ENCODE measurements at regions not wholly inside any gene's neighbourhood (a gene's known extent, or its start where the extent isn't known, plus 50 kb on each side); places are given as distances from the start of the nearest gene placed in this dataset.

DNA sequence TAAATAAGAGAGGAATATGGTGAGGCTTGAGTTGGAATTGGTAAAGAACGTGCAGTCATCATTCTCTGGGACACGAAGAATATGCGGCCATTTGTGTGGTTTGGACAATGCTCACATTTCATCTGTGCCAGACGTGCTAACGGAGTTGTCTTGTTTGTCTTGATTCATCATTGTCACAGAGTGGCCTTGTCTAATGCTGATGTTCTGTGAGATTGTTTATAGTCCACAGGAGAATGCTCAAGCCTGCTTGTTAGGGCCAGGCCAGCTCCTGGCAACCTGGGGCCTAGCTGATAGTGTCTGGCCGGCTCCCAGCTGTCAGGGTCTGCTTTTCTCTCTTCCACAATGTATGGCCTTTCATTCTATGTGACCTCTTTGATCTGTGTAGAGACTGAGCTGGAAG, 384.7 kb downstream of the EDEM1 start:
- DNase-seq (ENCODE audit: low read depth in 1 of 2, low spot score in 1 of 2) = no peak
- 34% methylated on average over 6 of the region's 6 CpGs for WGBS (ENCODE audit: missing lambda C conversion rate)
- CTCF ChIA-PET = no interaction called here

DNA sequence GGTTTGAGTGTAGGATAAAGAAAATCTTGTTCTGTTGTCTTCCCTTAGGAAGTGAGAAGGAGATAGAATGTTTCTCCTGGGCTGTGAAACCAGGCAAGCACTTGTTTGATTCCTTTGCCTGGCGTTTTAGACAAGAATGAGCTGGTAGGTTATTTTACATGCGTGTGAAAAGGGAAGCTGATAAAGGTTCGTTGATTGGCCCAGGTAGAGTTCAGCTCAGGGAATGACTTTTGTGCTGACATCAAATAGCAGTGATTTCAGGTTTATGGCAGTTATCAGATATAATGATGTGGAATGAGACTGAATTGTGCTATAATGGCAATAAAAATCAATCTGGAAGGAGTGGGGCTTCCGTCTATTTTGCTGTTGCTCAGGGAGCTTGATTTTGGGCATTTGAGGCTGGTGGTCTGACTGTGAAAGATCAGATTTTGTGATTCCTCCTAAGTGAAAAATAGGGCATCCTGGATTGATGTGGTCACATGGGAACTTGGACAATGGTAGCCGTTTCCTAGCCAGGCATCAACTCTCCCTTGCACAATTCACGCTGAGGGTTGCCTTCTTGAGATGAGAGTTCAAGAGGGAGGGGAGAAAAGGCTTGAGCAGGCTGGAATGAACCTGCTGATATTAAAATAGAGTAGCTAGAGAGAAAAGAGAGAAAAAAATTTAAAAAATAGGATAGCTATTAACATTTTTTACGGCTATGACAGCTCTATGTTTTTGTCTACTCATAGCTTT, 388.9 kb downstream of the EDEM1 start:
- ChIA-PET POLR2A (no interaction called here), CTCF (no interaction called here)
- TF ChIP-seq RARB (CRISPR knock-in tag; IDR thresholded peaks at IDR 0.05) (no peak), CHD2 (IDR thresholded peaks at IDR 0.05; ENCODE audit: low read length, partially characterized antibody) (no peak), SMC3 (IDR thresholded peaks at IDR 0.05) (no peak), ZFP36 (IDR thresholded peaks at IDR 0.05; ENCODE audit: borderline replicate concordance, partially characterized antibody) (no peak), RNF2 (IDR thresholded peaks at IDR 0.05; ENCODE audit: borderline replicate concordance, low read depth) (no peak), MYC (IDR thresholded peaks at IDR 0.05; ENCODE audit: borderline replicate concordance, low read length) (no peak)
- TF ChIP-seq, protein P1, sequence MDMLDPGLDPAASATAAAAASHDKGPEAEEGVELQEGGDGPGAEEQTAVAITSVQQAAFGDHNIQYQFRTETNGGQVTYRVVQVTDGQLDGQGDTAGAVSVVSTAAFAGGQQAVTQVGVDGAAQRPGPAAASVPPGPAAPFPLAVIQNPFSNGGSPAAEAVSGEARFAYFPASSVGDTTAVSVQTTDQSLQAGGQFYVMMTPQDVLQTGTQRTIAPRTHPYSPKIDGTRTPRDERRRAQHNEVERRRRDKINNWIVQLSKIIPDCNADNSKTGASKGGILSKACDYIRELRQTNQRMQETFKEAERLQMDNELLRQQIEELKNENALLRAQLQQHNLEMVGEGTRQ (IDR thresholded peaks at IDR 0.05) = no peak
- H3K9me3 ChIP-seq = no peaks in the 10 kb centered on the region
- H3K4me2 ChIP-seq = no peak overlapping the region
- no peaks in the 10 kb centered on the region for H3K4me1 ChIP-seq
- H3K4me3 ChIP-seq = no peak overlapping the region
- ATAC-seq (no peak), DNase-seq (ENCODE audit: low read depth in 1 of 2, low spot score in 1 of 2) (no peak), FAIRE-seq (no peak)
- 12% methylated on average over 7 of the region's 7 CpGs for WGBS (ENCODE audit: missing lambda C conversion rate)
- H3K27ac ChIP-seq = no peak overlapping the region

More for the DNA sequence above, 384.7 kb downstream of the EDEM1 start:
- Histone ChIP-seq H3K27ac (no peak overlapping the region), H3K4me3 (no peak overlapping the region), H3K4me2 (no peak overlapping the region), H3K9me3 (no peaks in the 10 kb centered on the region), H3K4me1 (no peaks in the 10 kb centered on the region)
- POLR2A ChIA-PET = no interaction called here
- ATAC-seq (no peak), FAIRE-seq (no peak)
- TF ChIP-seq EP300 (IDR thresholded peaks at IDR 0.05) = no peak
- no peak for TF ChIP-seq KDM1A (IDR thresholded peaks at IDR 0.05; ENCODE audit: low read depth)
- TF ChIP-seq HDAC2 (IDR thresholded peaks at IDR 0.05) = no peak
- TF ChIP-seq, protein P2, sequence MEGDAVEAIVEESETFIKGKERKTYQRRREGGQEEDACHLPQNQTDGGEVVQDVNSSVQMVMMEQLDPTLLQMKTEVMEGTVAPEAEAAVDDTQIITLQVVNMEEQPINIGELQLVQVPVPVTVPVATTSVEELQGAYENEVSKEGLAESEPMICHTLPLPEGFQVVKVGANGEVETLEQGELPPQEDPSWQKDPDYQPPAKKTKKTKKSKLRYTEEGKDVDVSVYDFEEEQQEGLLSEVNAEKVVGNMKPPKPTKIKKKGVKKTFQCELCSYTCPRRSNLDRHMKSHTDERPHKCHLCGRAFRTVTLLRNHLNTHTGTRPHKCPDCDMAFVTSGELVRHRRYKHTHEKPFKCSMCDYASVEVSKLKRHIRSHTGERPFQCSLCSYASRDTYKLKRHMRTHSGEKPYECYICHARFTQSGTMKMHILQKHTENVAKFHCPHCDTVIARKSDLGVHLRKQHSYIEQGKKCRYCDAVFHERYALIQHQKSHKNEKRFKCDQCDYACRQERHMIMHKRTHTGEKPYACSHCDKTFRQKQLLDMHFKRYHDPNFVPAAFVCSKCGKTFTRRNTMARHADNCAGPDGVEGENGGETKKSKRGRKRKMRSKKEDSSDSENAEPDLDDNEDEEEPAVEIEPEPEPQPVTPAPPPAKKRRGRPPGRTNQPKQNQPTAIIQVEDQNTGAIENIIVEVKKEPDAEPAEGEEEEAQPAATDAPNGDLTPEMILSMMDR (IDR thresholded peaks at IDR 0.05) = no peak
- no peak for TF ChIP-seq ESRRA (IDR thresholded peaks at IDR 0.05; ENCODE audit: borderline replicate concordance, low read length)
- no peak for TF ChIP-seq ZC3H11A (IDR thresholded peaks at IDR 0.05)
- no peak for TF ChIP-seq GATA3 (IDR thresholded peaks at IDR 0.05; ENCODE audit: borderline replicate concordance)
- TF ChIP-seq POLR2A (IDR thresholded peaks at IDR 0.05; ENCODE audit: low read length) = no peak
- no peak for TF ChIP-seq HOXA7 (CRISPR knock-in tag; IDR thresholded peaks at IDR 0.05)
- TF ChIP-seq JUN (IDR thresholded peaks at IDR 0.05) = no peak
- TF ChIP-seq, protein P3, sequence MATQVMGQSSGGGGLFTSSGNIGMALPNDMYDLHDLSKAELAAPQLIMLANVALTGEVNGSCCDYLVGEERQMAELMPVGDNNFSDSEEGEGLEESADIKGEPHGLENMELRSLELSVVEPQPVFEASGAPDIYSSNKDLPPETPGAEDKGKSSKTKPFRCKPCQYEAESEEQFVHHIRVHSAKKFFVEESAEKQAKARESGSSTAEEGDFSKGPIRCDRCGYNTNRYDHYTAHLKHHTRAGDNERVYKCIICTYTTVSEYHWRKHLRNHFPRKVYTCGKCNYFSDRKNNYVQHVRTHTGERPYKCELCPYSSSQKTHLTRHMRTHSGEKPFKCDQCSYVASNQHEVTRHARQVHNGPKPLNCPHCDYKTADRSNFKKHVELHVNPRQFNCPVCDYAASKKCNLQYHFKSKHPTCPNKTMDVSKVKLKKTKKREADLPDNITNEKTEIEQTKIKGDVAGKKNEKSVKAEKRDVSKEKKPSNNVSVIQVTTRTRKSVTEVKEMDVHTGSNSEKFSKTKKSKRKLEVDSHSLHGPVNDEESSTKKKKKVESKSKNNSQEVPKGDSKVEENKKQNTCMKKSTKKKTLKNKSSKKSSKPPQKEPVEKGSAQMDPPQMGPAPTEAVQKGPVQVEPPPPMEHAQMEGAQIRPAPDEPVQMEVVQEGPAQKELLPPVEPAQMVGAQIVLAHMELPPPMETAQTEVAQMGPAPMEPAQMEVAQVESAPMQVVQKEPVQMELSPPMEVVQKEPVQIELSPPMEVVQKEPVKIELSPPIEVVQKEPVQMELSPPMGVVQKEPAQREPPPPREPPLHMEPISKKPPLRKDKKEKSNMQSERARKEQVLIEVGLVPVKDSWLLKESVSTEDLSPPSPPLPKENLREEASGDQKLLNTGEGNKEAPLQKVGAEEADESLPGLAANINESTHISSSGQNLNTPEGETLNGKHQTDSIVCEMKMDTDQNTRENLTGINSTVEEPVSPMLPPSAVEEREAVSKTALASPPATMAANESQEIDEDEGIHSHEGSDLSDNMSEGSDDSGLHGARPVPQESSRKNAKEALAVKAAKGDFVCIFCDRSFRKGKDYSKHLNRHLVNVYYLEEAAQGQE (IDR thresholded peaks at IDR 0.05) = no peak
- TF ChIP-seq ZNF302 (CRISPR knock-in tag; IDR thresholded peaks at IDR 0.05) = no peak

All from A549 (cell line).